ENCODE measurements at regions not wholly inside any gene's neighbourhood (a gene's known extent, or its start where the extent isn't known, plus 50 kb on each side); places are given as distances from the start of the nearest gene placed in this dataset.
"Not testable (repeated sequence)": the region's sequence is repeated elsewhere in the genome, so short reads cannot be mapped to it uniquely, and the experiment has no call there.

DNA sequence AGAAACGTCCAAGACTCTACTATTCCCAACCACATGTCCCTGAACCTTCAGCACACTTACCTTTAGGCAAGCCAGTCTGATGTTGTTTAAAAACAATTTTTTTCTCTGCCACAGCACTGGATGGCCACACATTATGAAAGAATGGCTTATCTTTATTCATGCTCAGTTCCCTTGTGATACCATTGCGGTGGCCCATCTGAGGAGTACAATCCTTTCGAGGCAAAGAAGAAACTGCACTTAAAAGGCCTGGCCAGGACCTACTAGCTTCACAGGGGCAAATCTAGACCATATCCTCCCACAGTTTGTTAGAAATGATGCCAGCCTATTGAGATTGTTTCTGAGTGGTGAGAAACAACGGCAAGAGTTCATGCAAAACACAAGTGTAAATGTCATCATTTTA, 88.4 kb upstream of the PLEKHG1 start:
- no peak for DNase-seq (ENCODE audit: low read depth in 4 of 6, low spot score in 6 of 6)
- Histone ChIP-seq H3K4me1 (ENCODE audit: control insufficient read depth, insufficient read depth, low read length) (no peaks in the 10 kb centered on the region), H3K36me3 (ENCODE audit: control insufficient read depth, insufficient read depth, low read length) (no peaks in the 10 kb centered on the region), H3K4me3 (ENCODE audit: low read depth, low read length) (no peak overlapping the region), H3K27ac (ENCODE audit: low read depth, low read length) (no peak overlapping the region), H3K27me3 (ENCODE audit: control insufficient read depth, insufficient read depth, low read length) (no peaks in the 10 kb centered on the region), H3K9me3 (ENCODE audit: control insufficient read depth, insufficient read depth, low read length) (no peaks in the 10 kb centered on the region)
- 100% methylated on average over 1 of the region's 4 CpGs for WGBS (ENCODE audit: insufficient coverage)

DNA sequence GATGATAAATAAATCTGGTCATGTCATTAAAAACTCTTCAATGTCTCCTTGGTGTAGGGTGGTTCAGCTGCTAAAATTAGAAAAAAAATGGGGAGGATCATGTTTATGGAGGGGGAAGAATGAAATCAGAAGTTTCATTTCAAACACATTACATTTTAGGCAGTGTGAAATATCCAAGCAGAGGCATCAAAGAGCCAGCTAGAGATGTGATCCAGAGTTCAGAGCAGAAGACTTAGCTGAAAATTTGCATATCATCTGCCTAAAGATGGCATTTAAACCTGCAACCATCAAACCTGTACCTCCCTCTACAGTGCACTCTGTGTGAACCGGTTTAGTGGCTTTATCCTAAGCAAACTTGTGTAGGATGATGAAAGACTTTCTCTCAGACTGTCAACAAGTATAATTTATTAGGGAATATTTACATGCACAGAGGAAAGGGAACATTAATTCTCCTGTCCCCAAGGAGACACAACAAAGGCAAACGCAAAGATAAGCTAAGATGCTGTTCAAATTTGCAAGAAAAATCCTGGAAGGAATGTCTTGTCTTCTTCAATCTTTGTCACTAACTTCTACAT, 84.8 kb upstream of the PLEKHG1 start:
- DNase-seq (ENCODE audit: low read depth in 4 of 6, low spot score in 6 of 6) = peak in 1 of 6 donors; percentile 49
- no CpG with 5 or more reads among the region's 2 CpGs for WGBS (ENCODE audit: insufficient coverage)
- H3K36me3 ChIP-seq (ENCODE audit: control insufficient read depth, insufficient read depth, low read length) = no peaks in the 10 kb centered on the region

DNA sequence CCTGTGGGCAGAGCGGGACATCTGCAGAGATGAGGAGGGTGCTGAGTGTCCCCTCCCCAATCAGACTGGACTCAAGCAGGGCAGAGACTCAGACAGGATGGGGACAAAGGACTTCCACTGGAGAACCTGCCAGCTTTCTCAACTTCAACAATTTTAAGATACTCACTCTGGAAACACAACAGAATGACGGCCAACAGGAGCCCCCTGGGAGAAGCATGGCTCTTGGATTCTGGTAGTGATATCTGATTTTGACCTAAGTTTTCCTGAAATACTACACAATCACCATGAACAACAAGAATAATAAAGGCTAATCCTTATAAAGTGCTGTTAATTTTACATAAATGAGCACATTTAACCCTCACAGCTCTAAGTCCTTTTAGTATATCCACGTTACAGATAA, 83.5 kb upstream of the PLEKHG1 start:
- Histone ChIP-seq H3K36me3 (ENCODE audit: control insufficient read depth, insufficient read depth, low read length) (no peaks in the 10 kb centered on the region), H3K27ac (ENCODE audit: low read depth, low read length) (no peak overlapping the region), H3K9me3 (ENCODE audit: control insufficient read depth, insufficient read depth, low read length) (no peaks in the 10 kb centered on the region), H3K4me3 (ENCODE audit: low read depth, low read length) (no peak overlapping the region), H3K27me3 (ENCODE audit: control insufficient read depth, insufficient read depth, low read length) (no peaks in the 10 kb centered on the region), H3K4me1 (ENCODE audit: control insufficient read depth, insufficient read depth, low read length) (no peaks in the 10 kb centered on the region)
- DNase-seq (ENCODE audit: low read depth in 4 of 6, low spot score in 6 of 6) = no peak
- 82% methylated on average over 1 of the region's 3 CpGs for WGBS (ENCODE audit: insufficient coverage)

More for the DNA sequence above, 84.8 kb upstream of the PLEKHG1 start:
- Histone ChIP-seq H3K9me3 (ENCODE audit: control insufficient read depth, insufficient read depth, low read length) (no peaks in the 10 kb centered on the region), H3K4me3 (ENCODE audit: low read depth, low read length) (no peak overlapping the region), H3K4me1 (ENCODE audit: control insufficient read depth, insufficient read depth, low read length) (no peaks in the 10 kb centered on the region), H3K27ac (ENCODE audit: low read depth, low read length) (no peak overlapping the region), H3K27me3 (ENCODE audit: control insufficient read depth, insufficient read depth, low read length) (no peaks in the 10 kb centered on the region)

DNA sequence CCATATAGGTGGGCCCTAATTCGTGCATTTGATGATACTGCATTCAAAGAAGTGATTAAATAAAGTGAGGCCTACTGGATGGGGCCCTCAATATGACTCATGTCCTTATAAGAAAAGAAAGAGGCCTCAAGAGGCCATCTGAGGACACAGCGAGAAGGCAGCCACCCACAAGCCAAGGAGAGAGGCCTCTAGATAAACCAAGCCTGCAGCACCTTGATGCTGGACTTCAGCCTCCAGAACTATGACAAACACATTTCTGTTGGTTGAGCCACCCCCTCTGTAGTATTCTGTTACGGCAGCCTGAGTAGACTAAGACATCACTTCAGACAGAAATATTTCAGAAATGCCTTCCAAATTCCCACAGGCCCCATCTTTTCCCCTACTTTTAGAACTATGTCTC, 82.5 kb upstream of the PLEKHG1 start:
- no peak for DNase-seq (ENCODE audit: low read depth in 4 of 6, low spot score in 6 of 6)
- 88% methylated on average over 2 of the region's 3 CpGs for WGBS (ENCODE audit: insufficient coverage)
- no peaks in the 10 kb centered on the region for H3K27me3 ChIP-seq (ENCODE audit: control insufficient read depth, insufficient read depth, low read length)
- no peak overlapping the region for H3K27ac ChIP-seq (ENCODE audit: low read depth, low read length)
- H3K4me3 ChIP-seq (ENCODE audit: low read depth, low read length) = no peak overlapping the region
- H3K36me3 ChIP-seq (ENCODE audit: control insufficient read depth, insufficient read depth, low read length) = no peaks in the 10 kb centered on the region
- H3K9me3 ChIP-seq (ENCODE audit: control insufficient read depth, insufficient read depth, low read length) = no peaks in the 10 kb centered on the region
- no peaks in the 10 kb centered on the region for H3K4me1 ChIP-seq (ENCODE audit: control insufficient read depth, insufficient read depth, low read length)

DNA sequence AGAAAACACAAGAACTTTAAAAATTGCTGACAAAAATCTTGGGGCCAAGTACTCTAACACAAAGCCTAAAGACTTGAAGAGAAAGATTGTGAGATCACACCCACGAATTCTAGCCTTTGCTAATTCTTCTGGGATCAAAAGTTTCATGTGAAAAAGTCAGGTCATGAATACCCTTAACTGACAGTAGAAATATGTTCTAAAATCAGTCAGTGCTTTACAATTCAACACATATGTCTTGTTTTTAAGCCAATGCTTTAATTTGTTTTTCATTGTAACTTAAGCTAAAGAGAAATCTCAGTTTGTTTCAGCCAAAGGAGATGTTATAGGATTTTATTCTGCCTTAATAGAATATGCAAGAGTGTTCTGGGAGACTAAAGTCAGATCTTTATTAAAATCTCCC, 78.2 kb upstream of the PLEKHG1 start:
- no peaks in the 10 kb centered on the region for H3K4me1 ChIP-seq (ENCODE audit: control insufficient read depth, insufficient read depth, low read length)
- no peaks in the 10 kb centered on the region for H3K27me3 ChIP-seq (ENCODE audit: control insufficient read depth, insufficient read depth, low read length)
- peak in 1 of 6 donors; percentile 46 for DNase-seq (ENCODE audit: low read depth in 4 of 6, low spot score in 6 of 6)
- H3K36me3 ChIP-seq (ENCODE audit: control insufficient read depth, insufficient read depth, low read length) = no peaks in the 10 kb centered on the region
- no peak overlapping the region for H3K27ac ChIP-seq (ENCODE audit: low read depth, low read length)
- no peak overlapping the region for H3K4me3 ChIP-seq (ENCODE audit: low read depth, low read length)
- WGBS (ENCODE audit: insufficient coverage) = no CpG with 5 or more reads among the region's 1 CpG
- no peaks in the 10 kb centered on the region for H3K9me3 ChIP-seq (ENCODE audit: control insufficient read depth, insufficient read depth, low read length)

DNA sequence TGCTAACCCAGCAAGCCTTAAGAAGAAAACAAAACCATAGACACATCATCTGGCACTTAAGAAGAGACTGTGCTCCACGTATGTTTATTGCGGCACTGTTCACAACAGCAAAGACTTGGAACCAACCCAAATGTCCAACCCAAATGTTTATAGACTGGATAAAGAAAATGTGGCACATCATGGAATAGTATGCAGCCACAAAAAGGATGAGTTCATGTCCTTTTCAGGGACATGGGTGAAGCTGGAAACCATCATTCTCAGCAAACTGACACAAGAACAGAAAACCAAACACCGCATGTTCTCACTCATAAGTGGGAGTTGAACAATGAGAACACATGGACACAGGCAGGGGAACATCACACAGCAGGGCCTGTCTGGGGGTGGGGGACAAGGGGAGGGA, 76.5 kb upstream of the PLEKHG1 start:
- not testable (repeated sequence) for H3K27me3 ChIP-seq (ENCODE audit: control insufficient read depth, insufficient read depth, low read length); DNase-seq (ENCODE audit: low read depth in 4 of 6, low spot score in 6 of 6); H3K4me1 ChIP-seq (ENCODE audit: control insufficient read depth, insufficient read depth, low read length); H3K4me3 ChIP-seq (ENCODE audit: low read depth, low read length); H3K27ac ChIP-seq (ENCODE audit: low read depth, low read length); H3K36me3 ChIP-seq (ENCODE audit: control insufficient read depth, insufficient read depth, low read length); H3K9me3 ChIP-seq (ENCODE audit: control insufficient read depth, insufficient read depth, low read length)
- WGBS (ENCODE audit: insufficient coverage) = no CpG with 5 or more reads among the region's 3 CpGs

DNA sequence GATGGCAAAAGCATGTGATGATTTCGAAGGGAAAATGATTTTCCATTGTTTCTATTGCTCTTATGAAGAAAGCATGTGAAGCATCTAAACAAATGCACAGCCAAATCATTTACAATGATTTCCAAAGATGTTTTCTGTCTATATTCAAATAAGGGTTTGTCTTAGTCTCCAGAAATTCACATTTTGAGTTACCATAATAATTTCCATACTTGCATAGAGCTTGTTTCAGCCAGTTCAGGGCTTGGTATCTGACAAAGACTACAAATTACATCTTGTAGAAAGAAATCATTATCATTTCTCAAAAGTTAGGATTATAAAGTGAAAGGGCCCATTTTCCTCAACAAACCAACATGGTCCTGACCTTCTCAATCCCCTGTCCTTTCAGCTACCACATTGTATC, 74.4 kb upstream of the PLEKHG1 start:
- no peak overlapping the region for H3K4me3 ChIP-seq (ENCODE audit: low read depth, low read length)
- H3K27ac ChIP-seq (ENCODE audit: low read depth, low read length) = no peak overlapping the region
- no peak for DNase-seq (ENCODE audit: low read depth in 4 of 6, low spot score in 6 of 6)
- no peaks in the 10 kb centered on the region for H3K9me3 ChIP-seq (ENCODE audit: control insufficient read depth, insufficient read depth, low read length)
- WGBS (ENCODE audit: insufficient coverage) = no CpG with 5 or more reads among the region's 1 CpG
- peaks cover 4% of the 10 kb centered on the region for H3K4me1 ChIP-seq (ENCODE audit: control insufficient read depth, insufficient read depth, low read length)
- no peaks in the 10 kb centered on the region for H3K36me3 ChIP-seq (ENCODE audit: control insufficient read depth, insufficient read depth, low read length)
- H3K27me3 ChIP-seq (ENCODE audit: control insufficient read depth, insufficient read depth, low read length) = no peaks in the 10 kb centered on the region

DNA sequence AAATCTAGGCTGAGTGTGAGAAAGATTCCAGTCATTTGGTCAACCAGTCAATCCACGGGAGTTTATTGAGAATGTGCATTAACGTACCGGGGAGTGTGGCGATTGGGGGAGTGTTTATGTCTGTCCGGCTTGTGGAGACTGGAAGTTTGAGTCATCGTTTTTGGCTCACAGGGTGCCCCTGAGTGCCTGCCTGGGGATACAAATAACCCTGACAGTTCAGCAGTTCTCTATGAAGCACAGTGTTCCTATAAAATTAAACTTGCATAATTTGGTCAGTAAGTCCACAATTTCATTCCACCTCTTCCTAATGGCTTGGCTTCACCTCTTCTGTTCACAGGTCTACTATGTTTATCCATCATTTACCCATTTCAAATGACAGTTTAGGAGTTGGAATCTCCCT, 72.6 kb upstream of the PLEKHG1 start:
- H3K9me3 ChIP-seq (ENCODE audit: control insufficient read depth, insufficient read depth, low read length) = no peaks in the 10 kb centered on the region
- H3K4me1 ChIP-seq (ENCODE audit: control insufficient read depth, insufficient read depth, low read length) = peaks cover 4% of the 10 kb centered on the region
- WGBS (ENCODE audit: insufficient coverage) = 81% methylated on average over 5 of the region's 6 CpGs
- H3K27ac ChIP-seq (ENCODE audit: low read depth, low read length) = no peak overlapping the region
- H3K27me3 ChIP-seq (ENCODE audit: control insufficient read depth, insufficient read depth, low read length) = no peaks in the 10 kb centered on the region
- H3K36me3 ChIP-seq (ENCODE audit: control insufficient read depth, insufficient read depth, low read length) = no peaks in the 10 kb centered on the region
- no peak overlapping the region for H3K4me3 ChIP-seq (ENCODE audit: low read depth, low read length)
- DNase-seq (ENCODE audit: low read depth in 4 of 6, low spot score in 6 of 6) = no peak

DNA sequence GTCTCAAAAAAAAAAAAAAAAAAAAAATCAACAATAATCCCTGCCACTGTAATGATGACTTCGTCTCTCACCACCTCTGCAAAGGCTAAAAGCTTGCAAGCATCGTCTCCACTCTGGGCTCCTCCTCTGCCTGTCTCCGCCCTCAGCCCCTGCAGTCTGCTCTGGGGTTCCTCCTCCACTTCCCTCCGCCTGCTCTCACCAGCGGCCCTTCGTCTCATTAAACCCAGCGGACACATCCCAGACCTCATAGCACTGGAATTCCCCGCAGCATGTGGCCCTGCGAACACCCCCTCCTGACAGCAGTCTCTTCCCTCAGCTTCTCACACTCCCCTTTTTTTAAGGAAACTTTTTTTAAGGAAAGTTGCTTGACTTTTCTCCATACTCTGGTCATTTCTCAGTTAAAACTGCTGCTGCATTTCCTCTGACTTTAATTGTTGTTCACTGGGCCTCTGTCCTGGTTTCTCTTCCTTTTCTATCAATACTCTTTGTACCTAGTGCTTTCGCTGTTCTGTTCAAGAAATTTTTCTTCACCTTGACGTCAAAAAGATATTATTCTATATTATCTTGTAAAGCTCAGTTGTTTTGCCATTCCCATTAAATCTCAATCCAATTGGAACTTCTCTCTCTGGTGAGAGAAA, 70.9 kb upstream of the PLEKHG1 start:
- H3K27ac ChIP-seq (ENCODE audit: low read depth, low read length) = peak overlapping the region; percentile 40
- DNase-seq (ENCODE audit: low read depth in 4 of 6, low spot score in 6 of 6) = peak in 2 of 6 donors; percentile 34 to 67
- H3K27me3 ChIP-seq (ENCODE audit: control insufficient read depth, insufficient read depth, low read length) = no peaks in the 10 kb centered on the region

DNA sequence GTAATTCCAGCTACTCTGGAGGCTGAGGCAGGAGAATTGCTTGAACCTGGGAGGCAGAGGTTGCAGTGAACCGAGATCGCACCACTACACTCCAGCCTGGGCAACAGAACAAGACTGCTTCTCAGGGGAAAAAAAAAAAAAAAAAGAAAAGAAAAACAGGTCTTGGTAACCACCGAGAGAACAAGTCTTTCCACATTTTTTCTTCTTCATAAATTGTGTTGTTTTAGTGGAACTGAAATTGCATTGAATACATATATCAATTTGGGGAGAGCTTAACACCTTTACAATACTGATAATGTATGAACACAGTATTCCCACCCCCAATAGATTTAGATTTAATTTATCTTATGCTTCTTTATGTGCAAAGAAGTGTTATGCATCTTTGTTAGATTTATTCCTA, 70.0 kb upstream of the PLEKHG1 start:
- Histone ChIP-seq H3K27me3 (ENCODE audit: control insufficient read depth, insufficient read depth, low read length) (no peaks in the 10 kb centered on the region), H3K9me3 (ENCODE audit: control insufficient read depth, insufficient read depth, low read length) (no peaks in the 10 kb centered on the region), H3K4me1 (ENCODE audit: control insufficient read depth, insufficient read depth, low read length) (peaks cover 4% of the 10 kb centered on the region), H3K27ac (ENCODE audit: low read depth, low read length) (peak overlapping the region; percentile 1), H3K4me3 (ENCODE audit: low read depth, low read length) (no peak overlapping the region), H3K36me3 (ENCODE audit: control insufficient read depth, insufficient read depth, low read length) (no peaks in the 10 kb centered on the region)
- no peak for DNase-seq (ENCODE audit: low read depth in 4 of 6, low spot score in 6 of 6)
- WGBS (ENCODE audit: insufficient coverage) = 90% methylated on average over 2 of the region's 3 CpGs

More for the DNA sequence above, 70.9 kb upstream of the PLEKHG1 start:
- 30% methylated on average over 9 of the region's 11 CpGs for WGBS (ENCODE audit: insufficient coverage)
- Histone ChIP-seq H3K9me3 (ENCODE audit: control insufficient read depth, insufficient read depth, low read length) (no peaks in the 10 kb centered on the region), H3K4me1 (ENCODE audit: control insufficient read depth, insufficient read depth, low read length) (peaks cover 4% of the 10 kb centered on the region), H3K4me3 (ENCODE audit: low read depth, low read length) (no peak overlapping the region), H3K36me3 (ENCODE audit: control insufficient read depth, insufficient read depth, low read length) (no peaks in the 10 kb centered on the region)
